ENCODE measurements at regions not wholly inside any gene's neighbourhood (a gene's known extent, or its start where the extent isn't known, plus 50 kb on each side); places are given as distances from the start of the nearest gene placed in this dataset.

- no peak overlapping the region for H3K4me3 ChIP-seq (ENCODE audit: control insufficient read depth in 1 of 7, extremely low read depth in 1 of 7, insufficient read depth in 4 of 7, low read depth in 2 of 7, low read length in 6 of 7)
- no peaks in the 10 kb centered on the region for H3K36me3 ChIP-seq (ENCODE audit: control insufficient read depth in 4 of 4, insufficient read depth in 4 of 4, low read length in 3 of 4)
- peaks cover 3 to 46% (median 8%) of the 10 kb centered on the region in 5 experiments for H3K27me3 ChIP-seq (replicated peaks in 2 of 5; ENCODE audit: control insufficient read depth in 4 of 5, insufficient read depth in 5 of 5, low read length in 4 of 5)
- peaks cover 0 to 5% (median 2%) of the 10 kb centered on the region in 5 experiments for H3K9me3 ChIP-seq (ENCODE audit: control extremely low read depth in 1 of 5, control insufficient read depth in 4 of 5, insufficient read depth in 2 of 5, low read depth in 1 of 5, low read length in 4 of 5)
- H3K4me1 ChIP-seq (ENCODE audit: control extremely low read depth in 1 of 4, control insufficient read depth in 4 of 4, insufficient read depth in 4 of 4, low read length in 3 of 4) = no peaks in the 10 kb centered on the region
- ChIA-PET POLR2A (no interaction called here), CTCF (no interaction called here)
- DNase-seq = no peak
- 71% methylated on average over 2 of the region's 2 CpGs for WGBS (ENCODE audit: insufficient coverage)
- no peak overlapping the region for H3K27ac ChIP-seq (ENCODE audit: insufficient read depth in 1 of 2, low read depth in 1 of 2, low read length in 2 of 2, poor library complexity in 1 of 2, severe bottlenecking in 2 of 2)
Measured at GRCh38 chr11:119916568-119916967, 187.6 kb upstream of the NECTIN1 start.

GRCh38 chr11:119912229-119912628 lies 183.2 kb upstream of the NECTIN1 start:
- Histone ChIP-seq H3K4me1 (ENCODE audit: control extremely low read depth in 1 of 4, control insufficient read depth in 4 of 4, insufficient read depth in 4 of 4, low read length in 3 of 4) (no peaks in the 10 kb centered on the region), H3K27me3 (replicated peaks in 2 of 5; ENCODE audit: control insufficient read depth in 4 of 5, insufficient read depth in 5 of 5, low read length in 4 of 5) (peaks cover 2 to 39% (median 9%) of the 10 kb centered on the region in 5 experiments), H3K27ac (ENCODE audit: insufficient read depth in 1 of 2, low read depth in 1 of 2, low read length in 2 of 2, poor library complexity in 1 of 2, severe bottlenecking in 2 of 2) (no peak overlapping the region), H3K9me3 (ENCODE audit: control extremely low read depth in 1 of 5, control insufficient read depth in 4 of 5, insufficient read depth in 2 of 5, low read depth in 1 of 5, low read length in 4 of 5) (peaks cover 0 to 5% (median 2%) of the 10 kb centered on the region in 5 experiments), H3K4me3 (ENCODE audit: control insufficient read depth in 1 of 7, extremely low read depth in 1 of 7, insufficient read depth in 4 of 7, low read depth in 2 of 7, low read length in 6 of 7) (no peak overlapping the region), H3K36me3 (ENCODE audit: control insufficient read depth in 4 of 4, insufficient read depth in 4 of 4, low read length in 3 of 4) (no peaks in the 10 kb centered on the region)
- CTCF ChIA-PET = no interaction called here
- DNase-seq = no peak
- POLR2A ChIA-PET = no interaction called here
- 91% methylated on average over 4 of the region's 6 CpGs for WGBS (ENCODE audit: insufficient coverage)

- Histone ChIP-seq H3K27ac (ENCODE audit: insufficient read depth in 1 of 2, low read depth in 1 of 2, low read length in 2 of 2, poor library complexity in 1 of 2, severe bottlenecking in 2 of 2) (no peak overlapping the region), H3K36me3 (ENCODE audit: control insufficient read depth in 4 of 4, insufficient read depth in 4 of 4, low read length in 3 of 4) (no peaks in the 10 kb centered on the region), H3K4me3 (ENCODE audit: control insufficient read depth in 1 of 7, extremely low read depth in 1 of 7, insufficient read depth in 4 of 7, low read depth in 2 of 7, low read length in 6 of 7) (no peak overlapping the region), H3K4me1 (ENCODE audit: control extremely low read depth in 1 of 4, control insufficient read depth in 4 of 4, insufficient read depth in 4 of 4, low read length in 3 of 4) (no peaks in the 10 kb centered on the region), H3K27me3 (replicated peaks in 2 of 5; ENCODE audit: control insufficient read depth in 4 of 5, insufficient read depth in 5 of 5, low read length in 4 of 5) (peaks cover 2 to 33% (median 13%) of the 10 kb centered on the region in 5 experiments), H3K9me3 (ENCODE audit: control extremely low read depth in 1 of 5, control insufficient read depth in 4 of 5, insufficient read depth in 2 of 5, low read depth in 1 of 5, low read length in 4 of 5) (peaks cover 0 to 5% (median 0%) of the 10 kb centered on the region in 5 experiments)
- WGBS (ENCODE audit: insufficient coverage) = 100% methylated on average over 2 of the region's 2 CpGs
- DNase-seq = no peak
- ChIA-PET CTCF (no interaction called here), POLR2A (no interaction called here)
Measured at GRCh38 chr11:119910650-119911049, 181.7 kb upstream of the NECTIN1 start.

- no peak for DNase-seq
- Histone ChIP-seq H3K27me3 (replicated peaks in 2 of 5; ENCODE audit: control insufficient read depth in 4 of 5, insufficient read depth in 5 of 5, low read length in 4 of 5) (peaks cover 2 to 37% (median 13%) of the 10 kb centered on the region in 5 experiments), H3K4me1 (ENCODE audit: control extremely low read depth in 1 of 4, control insufficient read depth in 4 of 4, insufficient read depth in 4 of 4, low read length in 3 of 4) (no peaks in the 10 kb centered on the region), H3K27ac (ENCODE audit: insufficient read depth in 1 of 2, low read depth in 1 of 2, low read length in 2 of 2, poor library complexity in 1 of 2, severe bottlenecking in 2 of 2) (no peak overlapping the region), H3K36me3 (ENCODE audit: control insufficient read depth in 4 of 4, insufficient read depth in 4 of 4, low read length in 3 of 4) (no peaks in the 10 kb centered on the region), H3K4me3 (ENCODE audit: control insufficient read depth in 1 of 7, extremely low read depth in 1 of 7, insufficient read depth in 4 of 7, low read depth in 2 of 7, low read length in 6 of 7) (no peak overlapping the region), H3K9me3 (ENCODE audit: control extremely low read depth in 1 of 5, control insufficient read depth in 4 of 5, insufficient read depth in 2 of 5, low read depth in 1 of 5, low read length in 4 of 5) (peaks cover 0 to 2% (median 0%) of the 10 kb centered on the region in 5 experiments)
- CTCF ChIA-PET = no interaction called here
- WGBS (ENCODE audit: insufficient coverage) = 100% methylated on average over 3 of the region's 4 CpGs
- POLR2A ChIA-PET = no interaction called here
Measured at GRCh38 chr11:119910051-119910450, 181.1 kb upstream of the NECTIN1 start.

- DNase-seq = no peak
- H3K4me1 ChIP-seq (ENCODE audit: control extremely low read depth in 1 of 4, control insufficient read depth in 4 of 4, insufficient read depth in 4 of 4, low read length in 3 of 4) = no peaks in the 10 kb centered on the region
- H3K4me3 ChIP-seq (ENCODE audit: control insufficient read depth in 1 of 7, extremely low read depth in 1 of 7, insufficient read depth in 4 of 7, low read depth in 2 of 7, low read length in 6 of 7) = no peak overlapping the region
- WGBS (ENCODE audit: insufficient coverage) = 90% methylated on average over 8 of the region's 9 CpGs
- no peaks in the 10 kb centered on the region for H3K36me3 ChIP-seq (ENCODE audit: control insufficient read depth in 4 of 4, insufficient read depth in 4 of 4, low read length in 3 of 4)
- no peak overlapping the region for H3K27ac ChIP-seq (ENCODE audit: insufficient read depth in 1 of 2, low read depth in 1 of 2, low read length in 2 of 2, poor library complexity in 1 of 2, severe bottlenecking in 2 of 2)
- H3K27me3 ChIP-seq (replicated peaks in 2 of 5; ENCODE audit: control insufficient read depth in 4 of 5, insufficient read depth in 5 of 5, low read length in 4 of 5) = peaks cover 2 to 37% (median 13%) of the 10 kb centered on the region in 5 experiments
- peaks cover 0 to 2% (median 0%) of the 10 kb centered on the region in 5 experiments for H3K9me3 ChIP-seq (ENCODE audit: control extremely low read depth in 1 of 5, control insufficient read depth in 4 of 5, insufficient read depth in 2 of 5, low read depth in 1 of 5, low read length in 4 of 5)
- ChIA-PET POLR2A (no interaction called here), CTCF (no interaction called here)
Measured at GRCh38 chr11:119909495-119909894, 180.5 kb upstream of the NECTIN1 start.

- Histone ChIP-seq H3K4me3 (ENCODE audit: control insufficient read depth in 1 of 7, extremely low read depth in 1 of 7, insufficient read depth in 4 of 7, low read depth in 2 of 7, low read length in 6 of 7) (no peak overlapping the region), H3K27me3 (replicated peaks in 2 of 5; ENCODE audit: control insufficient read depth in 4 of 5, insufficient read depth in 5 of 5, low read length in 4 of 5) (peaks cover 2 to 37% (median 13%) of the 10 kb centered on the region in 5 experiments), H3K36me3 (ENCODE audit: control insufficient read depth in 4 of 4, insufficient read depth in 4 of 4, low read length in 3 of 4) (no peaks in the 10 kb centered on the region), H3K4me1 (ENCODE audit: control extremely low read depth in 1 of 4, control insufficient read depth in 4 of 4, insufficient read depth in 4 of 4, low read length in 3 of 4) (no peaks in the 10 kb centered on the region), H3K9me3 (ENCODE audit: control extremely low read depth in 1 of 5, control insufficient read depth in 4 of 5, insufficient read depth in 2 of 5, low read depth in 1 of 5, low read length in 4 of 5) (no peaks in the 10 kb centered on the region), H3K27ac (ENCODE audit: insufficient read depth in 1 of 2, low read depth in 1 of 2, low read length in 2 of 2, poor library complexity in 1 of 2, severe bottlenecking in 2 of 2) (no peak overlapping the region)
- 100% methylated on average over 1 of the region's 2 CpGs for WGBS (ENCODE audit: insufficient coverage)
- no peak for DNase-seq
- POLR2A ChIA-PET = no interaction called here
- CTCF ChIA-PET = no interaction called here
Measured at GRCh38 chr11:119909077-119909476, 180.1 kb upstream of the NECTIN1 start.

- CTCF ChIA-PET = no interaction called here
Measured at GRCh38 chr11:119908573-119908904, 179.5 kb upstream of the NECTIN1 start.

More at GRCh38 chr11:119908573-119908904, 179.5 kb upstream of the NECTIN1 start:
- Histone ChIP-seq H3K4me3 (ENCODE audit: control insufficient read depth in 1 of 7, extremely low read depth in 1 of 7, insufficient read depth in 4 of 7, low read depth in 2 of 7, low read length in 6 of 7) (no peak overlapping the region), H3K27ac (ENCODE audit: insufficient read depth in 1 of 2, low read depth in 1 of 2, low read length in 2 of 2, poor library complexity in 1 of 2, severe bottlenecking in 2 of 2) (no peak overlapping the region), H3K27me3 (replicated peaks in 2 of 5; ENCODE audit: control insufficient read depth in 4 of 5, insufficient read depth in 5 of 5, low read length in 4 of 5) (peaks cover 2 to 37% (median 13%) of the 10 kb centered on the region in 5 experiments), H3K36me3 (ENCODE audit: control insufficient read depth in 4 of 4, insufficient read depth in 4 of 4, low read length in 3 of 4) (no peaks in the 10 kb centered on the region), H3K9me3 (ENCODE audit: control extremely low read depth in 1 of 5, control insufficient read depth in 4 of 5, insufficient read depth in 2 of 5, low read depth in 1 of 5, low read length in 4 of 5) (no peaks in the 10 kb centered on the region), H3K4me1 (ENCODE audit: control extremely low read depth in 1 of 4, control insufficient read depth in 4 of 4, insufficient read depth in 4 of 4, low read length in 3 of 4) (no peaks in the 10 kb centered on the region)
- POLR2A ChIA-PET = no interaction called here
- DNase-seq = no peak
- WGBS (ENCODE audit: insufficient coverage) = 80% methylated on average over 5 of the region's 6 CpGs
